ENCODE measurements at regions not wholly inside any gene's neighbourhood (a gene's known extent, or its start where the extent isn't known, plus 50 kb on each side); places are given as distances from the start of the nearest gene placed in this dataset.
"Not testable (repeated sequence)": the region's sequence is repeated elsewhere in the genome, so short reads cannot be mapped to it uniquely, and the experiment has no call there.

GRCh38 chrX:150227873-150228410 is 135.2 kb upstream of the MAMLD1 start:
- no peak overlapping the region for H3K4me3 ChIP-seq (ENCODE audit: low read depth, low read length)

GRCh38 chrX:150228431-150228830 is 134.7 kb upstream of the MAMLD1 start:
- no peak for TF ChIP-seq CTCF (IDR thresholded peaks at IDR 0.05; ENCODE audit: control insufficient read depth, extremely low read depth, insufficient read depth)
- no peak overlapping the region for H3K4me3 ChIP-seq (ENCODE audit: low read depth, low read length)
- no peak for DNase-seq (ENCODE audit: low read depth)

More at GRCh38 chrX:150227873-150228410, 135.2 kb upstream of the MAMLD1 start:
- DNase-seq (ENCODE audit: low read depth), result no peak
- no peak for TF ChIP-seq CTCF (IDR thresholded peaks at IDR 0.05; ENCODE audit: control insufficient read depth, extremely low read depth, insufficient read depth)

- no peak for DNase-seq (ENCODE audit: low read depth)
- H3K4me3 ChIP-seq (ENCODE audit: low read depth, low read length), result no peak overlapping the region
- TF ChIP-seq CTCF (IDR thresholded peaks at IDR 0.05; ENCODE audit: control insufficient read depth, extremely low read depth, insufficient read depth), result no peak
Observed at GRCh38 chrX:150229030-150229429, 134.1 kb upstream of the MAMLD1 start.

- no peak for TF ChIP-seq CTCF (IDR thresholded peaks at IDR 0.05; ENCODE audit: control insufficient read depth, extremely low read depth, insufficient read depth)
- no peak for DNase-seq (ENCODE audit: low read depth)
Observed at GRCh38 chrX:150229481-150229880, 133.6 kb upstream of the MAMLD1 start.

GRCh38 chrX:150230952-150231351 is 132.2 kb upstream of the MAMLD1 start:
- H3K4me3 ChIP-seq (ENCODE audit: low read depth, low read length); DNase-seq (ENCODE audit: low read depth): not testable (repeated sequence)

More at GRCh38 chrX:150229481-150229880, 133.6 kb upstream of the MAMLD1 start:
- H3K4me3 ChIP-seq (ENCODE audit: low read depth, low read length), result no peak overlapping the region

- H3K4me3 ChIP-seq (ENCODE audit: low read depth, low read length), result not testable (repeated sequence)
Observed at GRCh38 chrX:150231368-150231767, 131.7 kb upstream of the MAMLD1 start.

GRCh38 chrX:150232222-150232621 is 130.9 kb upstream of the MAMLD1 start:
- DNase-seq (ENCODE audit: low read depth); H3K4me3 ChIP-seq (ENCODE audit: low read depth, low read length): not testable (repeated sequence)

More at GRCh38 chrX:150231368-150231767, 131.7 kb upstream of the MAMLD1 start:
- DNase-seq (ENCODE audit: low read depth), result not testable (repeated sequence)

GRCh38 chrX:150234126-150234525 is 129.0 kb upstream of the MAMLD1 start:
- no peak overlapping the region for H3K4me3 ChIP-seq (ENCODE audit: low read depth, low read length)
- no peak for TF ChIP-seq CTCF (IDR thresholded peaks at IDR 0.05; ENCODE audit: control insufficient read depth, extremely low read depth, insufficient read depth)
- no peak for DNase-seq (ENCODE audit: low read depth)

- no peak overlapping the region for H3K4me3 ChIP-seq (ENCODE audit: low read depth, low read length)
- no peak for TF ChIP-seq CTCF (IDR thresholded peaks at IDR 0.05; ENCODE audit: control insufficient read depth, extremely low read depth, insufficient read depth)
- no peak for DNase-seq (ENCODE audit: low read depth)
Observed at GRCh38 chrX:150236327-150236726, 126.8 kb upstream of the MAMLD1 start.

Measured in LNCaP clone FGC (cell line).